Eye (tissue), 1 donor: ENCODE measurements at regions not wholly inside any gene's neighbourhood (a gene's known extent, or its start where the extent isn't known, plus 50 kb on each side); places are given as distances from the start of the nearest gene placed in this dataset.
A peak's percentile ranks its signal among the peaks of the same experiment; 100 is the strongest.
"Not testable (repeated sequence)": the region's sequence is repeated elsewhere in the genome, so short reads cannot be mapped to it uniquely, and the experiment has no call there.

ENCODE experiments used
- DNase-seq: peaks from one replicate; pipeline ENCODE4 v3.0.0-alpha.2; 2015

DNA sequence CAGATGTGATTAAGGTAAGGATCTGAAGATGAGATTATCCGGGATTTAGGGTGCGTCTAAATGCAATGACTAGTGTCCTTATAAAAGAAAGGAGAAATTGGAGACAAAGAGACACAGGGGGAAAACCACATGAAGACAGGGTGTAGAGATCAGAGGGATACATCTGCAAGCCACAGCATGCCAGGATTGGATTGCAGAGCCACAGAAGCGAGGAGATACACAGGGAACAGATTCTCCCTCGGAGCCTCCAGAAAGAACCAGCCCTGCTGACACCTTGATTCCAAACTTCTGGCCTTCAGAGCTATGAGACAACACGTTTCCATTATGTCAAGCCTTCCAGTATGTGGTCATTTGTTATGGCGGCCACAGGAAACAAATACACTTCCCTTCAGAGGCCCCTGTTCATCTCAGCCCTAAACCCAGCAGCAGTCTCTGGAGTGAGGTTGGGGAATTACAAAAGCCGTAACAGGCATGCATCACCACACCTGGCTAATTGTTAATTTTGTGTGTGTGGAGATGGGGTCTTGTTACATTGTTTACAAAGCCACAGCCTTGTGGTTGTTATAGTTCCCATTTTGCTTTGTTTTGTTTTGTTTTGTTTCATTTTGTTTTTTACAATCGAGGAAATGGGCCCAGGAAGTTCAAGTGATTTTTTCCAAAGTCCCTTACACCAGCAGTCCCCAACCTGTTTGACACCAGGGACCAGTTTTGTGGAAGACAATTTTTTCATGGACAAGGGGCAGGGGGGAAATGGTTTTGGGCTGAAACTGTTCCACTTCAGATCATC is 51.6 kb upstream of the LYRM9 start:
- DNase-seq = no peak

DNA sequence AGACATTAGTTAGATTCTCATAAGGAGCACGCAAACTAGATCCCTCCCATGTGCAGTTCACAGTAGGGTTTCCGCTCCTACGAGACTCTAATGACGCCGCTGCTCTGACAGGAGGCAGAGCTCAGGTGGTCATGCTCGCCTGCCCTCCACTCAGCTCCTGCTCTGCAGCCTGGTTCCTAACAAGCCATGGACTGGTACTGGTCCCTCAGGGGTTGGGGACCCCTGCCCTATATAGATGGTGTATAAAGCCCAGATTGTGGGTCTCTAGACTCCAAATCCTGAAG is 52.1 kb upstream of the LYRM9 start:
- no peak for DNase-seq

- no peak for DNase-seq
These were observed 52.8 kb upstream of the LYRM9 start for GRCh38 chr17:27945953-27946352.

GRCh38 chr17:27946513-27946912 is 53.3 kb upstream of the LYRM9 start:
- DNase-seq = no peak

DNA sequence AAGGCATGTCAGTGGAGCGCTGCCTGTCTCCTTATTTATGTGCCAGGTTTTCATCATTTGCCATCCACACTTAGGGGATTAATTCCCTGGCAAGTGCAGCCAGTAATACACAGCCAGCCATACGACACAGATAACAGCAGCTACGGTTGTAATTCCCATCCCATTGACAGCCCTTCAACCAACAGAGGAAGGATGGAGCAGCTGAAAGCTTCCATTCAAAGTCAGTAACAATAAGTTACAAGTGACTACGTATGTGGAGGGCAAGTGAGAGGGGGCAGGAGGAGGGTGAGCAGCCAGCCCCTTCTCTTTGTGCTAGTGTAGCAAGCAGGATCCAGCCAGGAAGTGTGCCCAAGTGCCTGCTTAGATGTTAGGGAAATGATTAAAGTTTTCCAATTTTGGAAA is 53.8 kb upstream of the LYRM9 start:
- no peak for DNase-seq

GRCh38 chr17:27949304-27949703 is 56.1 kb upstream of the LYRM9 start:
- no peak for DNase-seq

DNA sequence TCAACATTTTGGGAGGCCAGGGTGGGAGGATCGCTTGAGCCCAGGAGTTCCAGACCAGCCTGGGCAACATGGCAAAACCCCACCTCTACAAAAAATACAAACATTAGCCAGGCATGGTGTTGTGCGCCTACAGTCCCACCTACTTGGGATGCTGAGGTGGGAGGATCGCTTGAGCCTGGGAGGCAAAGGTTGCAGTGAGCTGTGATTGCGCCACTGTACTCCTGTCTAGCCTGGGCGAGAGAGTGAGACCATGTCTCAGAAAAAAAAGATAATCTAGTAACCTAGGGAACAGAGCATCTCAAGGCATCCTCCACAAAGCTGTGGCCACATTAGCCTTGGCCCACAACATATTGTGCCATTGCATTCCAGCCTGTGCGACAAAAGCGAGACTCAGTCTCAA is 57.1 kb upstream of the LYRM9 start:
- DNase-seq = not testable (repeated sequence)

DNA sequence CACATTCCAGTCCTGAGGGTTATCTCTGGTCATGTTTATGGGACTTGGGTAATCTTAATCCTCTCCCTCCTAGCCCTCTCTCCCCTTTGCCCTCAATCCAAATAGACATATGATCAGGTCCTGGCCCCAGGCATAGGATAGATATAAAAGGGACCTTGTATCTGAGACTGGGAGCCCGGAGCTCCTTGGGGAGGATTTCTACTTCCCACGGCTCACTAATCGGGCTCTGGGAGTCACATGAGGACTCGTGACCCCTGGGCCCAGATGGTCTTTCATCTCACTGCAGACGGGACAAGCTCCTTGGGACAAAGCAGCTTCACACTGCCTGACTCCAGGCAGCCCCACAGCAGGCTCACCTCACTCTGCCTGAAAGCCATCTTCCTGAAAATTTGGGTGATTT is 57.8 kb upstream of the LYRM9 start:
- no peak for DNase-seq

- no peak for DNase-seq
These were observed 58.7 kb upstream of the LYRM9 start for GRCh38 chr17:27951872-27952271.

DNA sequence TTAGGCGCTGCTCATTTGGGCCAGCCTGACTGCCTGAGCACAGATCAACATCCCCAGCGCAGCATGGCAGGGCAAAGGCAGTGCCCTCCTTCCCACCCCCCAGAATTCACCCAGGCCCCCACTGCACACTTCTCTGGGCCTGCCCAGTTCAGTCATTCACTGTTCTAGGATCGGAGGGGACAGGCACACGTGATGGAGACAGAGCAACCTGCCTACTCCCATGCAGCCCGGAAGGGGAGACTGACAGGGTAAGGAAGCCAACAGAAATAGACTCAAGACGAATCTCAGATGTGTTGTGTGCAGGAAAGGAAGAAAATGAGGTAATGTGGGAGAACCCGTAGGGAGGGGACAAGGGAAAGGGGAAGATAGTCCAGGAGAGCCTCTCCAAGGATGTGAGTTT is 59.2 kb upstream of the LYRM9 start:
- no peak for DNase-seq

DNA sequence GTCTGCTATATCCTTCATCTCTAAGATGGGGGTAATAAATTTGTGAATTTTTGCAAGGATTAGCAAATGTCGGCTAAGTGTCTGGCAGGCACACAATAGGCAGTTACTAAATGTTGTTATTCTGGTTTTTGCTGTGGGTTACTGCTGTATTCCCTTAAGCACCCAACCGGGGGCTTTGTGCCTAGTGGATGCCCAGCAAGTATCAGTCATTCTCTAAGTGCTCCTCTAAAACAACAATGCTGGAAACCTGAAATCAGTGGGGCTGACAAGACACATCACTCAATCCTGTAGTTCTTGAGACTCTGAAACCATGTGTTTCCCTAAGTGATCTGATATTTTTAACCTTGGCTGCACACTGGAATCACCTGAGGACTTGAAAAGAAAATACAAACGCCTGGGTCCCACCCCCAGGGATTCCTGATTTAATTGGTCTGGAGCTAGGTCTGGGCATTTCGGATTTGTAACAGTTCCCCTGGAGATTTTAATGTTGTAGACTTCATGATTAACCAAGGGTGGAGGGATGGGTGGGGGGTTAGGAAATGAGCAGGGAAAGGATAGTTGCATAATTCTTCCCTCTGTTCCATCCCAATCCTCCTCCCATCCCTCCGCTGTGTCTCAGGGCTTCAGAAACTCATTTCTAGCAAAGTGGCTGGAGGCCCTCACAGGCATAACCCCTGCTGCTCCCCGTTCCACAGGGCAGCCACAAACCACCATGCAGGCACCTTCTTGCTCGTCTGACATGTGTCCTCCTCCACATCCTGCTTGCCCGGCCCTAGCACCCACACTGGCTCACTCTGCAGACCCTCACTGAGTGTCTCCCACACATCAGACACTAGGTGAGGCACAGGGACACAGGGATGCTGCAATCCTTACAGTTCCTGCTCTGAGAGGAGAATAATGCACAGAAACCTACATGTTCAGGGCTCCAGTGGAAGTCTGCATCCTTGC is 61.7 kb upstream of the LYRM9 start:
- DNase-seq = peak; percentile 42

GRCh38 chr17:27956601-27957445 is 63.7 kb upstream of the LYRM9 start:
- peak; percentile 38 for DNase-seq

GRCh38 chr17:27957446-27957793 is 64.3 kb upstream of the LYRM9 start:
- not testable (repeated sequence) for DNase-seq

DNA sequence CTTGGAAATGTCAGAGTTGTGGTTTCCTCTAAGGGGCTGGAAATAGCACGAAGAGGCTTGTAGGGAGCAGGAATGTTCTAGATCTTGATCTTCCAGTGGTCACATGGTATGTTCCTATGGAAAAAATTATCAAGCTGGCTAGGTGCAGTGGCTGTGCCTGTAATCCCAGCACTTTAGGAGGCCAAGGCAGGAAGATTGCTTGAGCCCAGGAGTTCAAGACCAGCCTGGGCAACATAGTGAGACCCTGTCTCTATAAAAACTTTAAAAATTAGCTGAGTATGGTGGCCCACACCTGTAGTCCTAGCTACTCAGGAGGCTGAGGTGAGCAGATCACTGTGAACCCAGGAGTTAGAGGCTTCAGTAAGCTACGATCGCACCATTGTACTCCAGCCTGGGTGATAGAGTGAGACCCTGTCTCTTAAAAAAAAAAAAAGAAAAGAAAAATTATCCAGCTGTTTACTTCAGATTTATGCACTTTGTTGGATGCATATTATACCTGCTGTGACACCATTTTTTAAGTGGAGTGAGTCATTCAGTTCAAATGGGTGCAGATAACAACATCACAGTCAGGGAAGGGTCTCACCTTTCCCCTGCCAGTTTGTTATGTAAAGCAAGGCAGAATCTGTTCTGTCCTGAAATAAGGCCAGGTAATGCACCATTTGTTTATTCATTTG is 65.7 kb upstream of the LYRM9 start:
- no peak for DNase-seq

- no peak for DNase-seq
These were observed 66.2 kb upstream of the LYRM9 start for GRCh38 chr17:27959382-27959709.

- no peak for DNase-seq
These were observed 67.2 kb upstream of the LYRM9 start for GRCh38 chr17:27960183-27960849.

- DNase-seq = not testable (repeated sequence)
These were observed 69.4 kb upstream of the LYRM9 start for GRCh38 chr17:27962581-27962980.

GRCh38 chr17:27965224-27965623 is 72.1 kb upstream of the LYRM9 start:
- DNase-seq = no peak

DNA sequence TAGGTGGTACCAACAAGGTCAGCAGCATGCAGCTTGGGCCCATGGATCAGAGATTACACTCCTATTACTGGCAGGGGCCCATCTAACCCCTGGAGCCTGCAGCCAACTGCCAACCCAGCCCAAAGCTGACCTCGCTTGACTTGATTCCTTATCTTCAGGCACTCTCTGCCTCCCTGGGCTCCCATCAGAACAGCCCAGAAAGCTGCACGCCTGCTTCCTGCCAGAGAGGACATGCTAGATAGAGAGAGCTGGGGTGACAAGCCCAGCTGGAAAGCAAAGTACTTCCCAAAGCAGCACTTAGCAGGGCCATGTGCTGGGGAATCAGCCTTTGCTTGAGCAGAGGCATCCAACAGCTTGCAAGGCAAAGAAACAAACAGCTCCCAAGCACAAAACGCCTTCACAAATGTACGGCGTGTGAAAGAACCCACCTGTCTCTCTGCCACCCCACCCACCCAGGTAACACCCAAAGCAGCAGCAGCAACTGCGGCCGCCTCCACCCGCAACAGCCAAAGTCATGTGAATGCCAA is 74.2 kb upstream of the NLK start:
- DNase-seq = no peak

DNA sequence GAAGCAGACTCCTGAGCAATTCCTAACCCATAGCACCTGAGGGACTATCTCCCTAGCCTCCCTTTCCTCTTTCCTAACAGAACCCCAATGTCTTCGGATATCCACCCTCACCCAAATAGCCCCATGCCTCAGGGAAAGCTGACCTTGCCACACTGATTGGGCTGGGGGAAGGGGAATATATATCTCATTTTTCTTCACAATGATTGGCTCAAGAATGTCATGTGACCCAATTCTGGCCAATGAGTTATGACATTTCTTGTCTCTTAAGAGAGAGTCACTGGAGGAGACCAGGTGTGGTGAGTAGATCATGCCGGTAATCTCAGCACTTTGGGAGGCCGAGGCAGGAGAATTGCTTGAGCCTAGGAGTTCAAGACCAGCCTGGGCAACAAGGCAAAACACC is 71.9 kb upstream of the NLK start:
- no peak for DNase-seq

DNA sequence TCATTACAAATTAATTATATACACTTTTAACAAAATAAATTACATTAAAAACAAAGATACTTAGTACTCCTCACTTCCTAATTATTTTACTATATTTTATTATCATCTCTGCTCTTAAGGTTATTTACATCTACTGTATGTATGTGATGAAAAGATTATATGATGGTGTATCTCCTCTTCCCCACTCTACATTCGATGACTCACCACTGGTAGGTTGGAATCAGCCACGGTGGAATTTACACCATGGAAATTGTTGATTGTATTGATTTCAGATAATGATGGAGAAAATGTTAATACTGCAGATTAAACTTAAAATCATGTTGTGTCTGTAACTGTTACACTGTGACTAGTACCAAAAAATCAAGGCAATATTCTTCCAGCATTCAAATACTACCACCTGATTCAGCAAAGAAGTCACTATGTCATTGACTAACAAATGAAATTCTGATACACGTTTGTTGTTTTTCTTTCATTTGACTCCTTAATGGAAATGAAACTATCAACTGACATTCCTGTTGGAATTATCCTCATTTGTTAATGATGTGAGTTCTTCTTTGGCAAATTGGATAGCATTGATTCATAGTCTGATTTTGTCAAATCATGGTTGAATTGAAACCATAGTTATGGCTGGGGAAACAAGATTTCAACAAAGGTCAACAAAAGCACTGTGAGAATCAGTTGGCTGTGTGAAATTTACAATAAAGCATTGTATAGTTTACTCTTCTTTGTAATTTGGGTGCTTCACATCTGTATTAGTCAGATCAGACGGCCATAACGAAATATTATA is 69.0 kb upstream of the NLK start:
- DNase-seq = no peak
